ENCODE measurements at regions not wholly inside any gene's neighbourhood (a gene's known extent, or its start where the extent isn't known, plus 50 kb on each side); places are given as distances from the start of the nearest gene placed in this dataset.

DNA sequence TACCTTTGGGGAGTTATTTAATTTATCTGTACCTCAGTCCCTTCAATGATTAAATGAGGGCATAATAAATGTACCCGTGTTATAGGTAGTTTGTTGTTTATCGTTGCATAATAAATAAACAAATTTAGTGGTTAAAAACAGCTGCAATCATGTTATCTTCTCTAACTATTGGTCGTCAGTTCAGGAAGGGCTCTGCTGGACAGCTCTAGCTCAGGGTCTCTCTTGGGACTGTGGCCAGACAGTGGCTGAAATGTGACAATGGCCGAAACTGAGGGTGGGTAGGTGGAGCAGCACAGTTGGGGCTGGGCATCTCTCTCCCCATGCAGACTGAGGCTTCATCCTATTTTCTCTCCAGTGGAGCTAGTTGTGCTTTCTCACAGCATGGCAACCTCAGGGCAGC, 632.1 kb upstream of the HS6ST1 start:
- no peak for DNase-seq (ENCODE audit: low spot score)

GRCh38 chr2:128958241-128958640, 639.6 kb upstream of the HS6ST1 start:
- no peak for DNase-seq (ENCODE audit: low spot score)

DNA sequence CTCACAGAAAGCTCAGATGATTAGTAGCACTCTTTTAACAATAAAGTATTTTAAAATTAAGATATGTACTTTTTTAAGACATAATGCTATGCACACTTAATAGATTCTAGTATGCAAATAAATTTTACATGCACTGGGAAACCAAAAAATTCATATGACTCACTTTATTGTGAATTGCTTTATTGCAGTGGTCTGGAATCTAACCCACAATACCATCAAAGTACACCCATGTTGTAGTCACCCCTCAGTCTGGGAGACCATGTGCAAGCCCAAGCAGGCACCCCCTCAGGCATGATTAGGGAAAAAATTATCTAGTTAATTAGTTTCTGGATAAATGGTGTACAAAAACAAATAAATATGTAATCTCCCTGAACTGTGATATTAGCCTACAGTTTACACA, 649.0 kb upstream of the HS6ST1 start:
- DNase-seq (ENCODE audit: low spot score) = no peak

DNA sequence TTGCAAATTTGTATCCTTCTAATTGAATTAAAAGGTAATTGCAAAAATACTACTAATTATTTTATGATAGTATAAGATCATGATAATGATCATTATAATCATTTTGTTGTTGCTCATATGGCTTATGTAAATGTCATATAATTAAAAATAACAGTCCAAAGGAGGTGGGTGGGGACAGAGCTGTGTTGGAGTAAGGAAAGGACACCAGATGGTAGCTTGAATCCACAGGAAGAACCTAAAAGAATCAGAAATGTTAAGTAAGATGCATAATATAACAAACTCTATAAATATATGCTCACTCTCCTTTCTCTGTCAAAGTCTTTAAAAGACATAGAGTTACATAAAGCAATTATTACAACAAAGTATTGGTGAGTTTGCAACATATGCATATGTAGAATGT, 650.7 kb upstream of the HS6ST1 start:
- no peak for DNase-seq (ENCODE audit: low spot score)

GRCh38 chr2:128970332-128971116, 651.9 kb upstream of the HS6ST1 start:
- no peak for DNase-seq (ENCODE audit: low spot score)

- DNase-seq (ENCODE audit: low spot score) = no peak
These were observed 654.9 kb upstream of the HS6ST1 start for GRCh38 chr2:128973566-128973965.

- no peak for DNase-seq (ENCODE audit: low spot score)
These were observed 659.5 kb upstream of the HS6ST1 start for GRCh38 chr2:128978212-128978611.

GRCh38 chr2:128979182-128979581, 660.5 kb upstream of the HS6ST1 start:
- DNase-seq (ENCODE audit: low spot score) = no peak

DNA sequence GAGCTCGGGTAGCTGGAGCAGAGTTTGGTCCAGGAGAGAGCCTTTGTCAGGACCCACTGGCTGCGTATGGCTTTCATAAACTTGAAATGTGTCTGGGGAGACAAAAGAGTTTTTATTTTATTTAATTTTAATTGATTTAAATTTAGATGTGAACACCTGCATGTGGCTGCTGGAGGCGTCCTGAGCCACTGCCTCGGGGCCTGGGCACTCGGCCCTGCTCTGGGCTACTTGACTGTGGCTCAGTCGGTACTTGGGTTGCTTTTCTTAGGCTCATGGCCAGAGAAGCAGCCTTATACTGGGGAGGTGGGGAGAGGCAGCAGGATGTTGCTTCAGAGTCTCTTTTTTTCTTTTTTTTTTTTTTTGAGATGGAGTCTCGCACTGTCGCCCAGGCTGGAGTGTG, 661.8 kb upstream of the HS6ST1 start:
- no peak for DNase-seq (ENCODE audit: low spot score)

GRCh38 chr2:128981353-128981752, 662.7 kb upstream of the HS6ST1 start:
- no peak for DNase-seq (ENCODE audit: low spot score)

- DNase-seq (ENCODE audit: low spot score) = no peak
These were observed 663.3 kb upstream of the HS6ST1 start for GRCh38 chr2:128982001-128982400.

DNA sequence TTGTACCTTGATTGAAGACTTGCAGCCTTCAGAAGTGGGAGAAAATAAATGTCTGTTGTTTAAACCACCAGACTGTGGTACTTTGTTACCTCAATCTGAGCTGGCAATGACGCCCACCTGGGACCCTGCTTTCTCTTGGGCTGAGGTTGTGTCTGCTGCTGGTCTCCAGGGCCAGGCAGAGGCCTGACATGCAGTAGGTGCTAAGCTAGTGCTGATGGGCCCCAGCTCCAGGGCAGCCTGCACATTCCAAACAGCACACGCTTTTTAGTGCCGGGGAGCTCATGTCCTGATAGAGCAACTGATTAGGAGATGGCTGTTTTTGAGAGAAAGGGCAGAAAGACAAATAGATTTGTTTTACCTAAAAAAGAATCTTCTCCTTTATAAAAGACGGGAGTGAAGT, 664.0 kb upstream of the HS6ST1 start:
- DNase-seq (ENCODE audit: low spot score) = no peak

- no peak for DNase-seq (ENCODE audit: low spot score)
These were observed 664.4 kb upstream of the HS6ST1 start for GRCh38 chr2:128983094-128983493.

DNA sequence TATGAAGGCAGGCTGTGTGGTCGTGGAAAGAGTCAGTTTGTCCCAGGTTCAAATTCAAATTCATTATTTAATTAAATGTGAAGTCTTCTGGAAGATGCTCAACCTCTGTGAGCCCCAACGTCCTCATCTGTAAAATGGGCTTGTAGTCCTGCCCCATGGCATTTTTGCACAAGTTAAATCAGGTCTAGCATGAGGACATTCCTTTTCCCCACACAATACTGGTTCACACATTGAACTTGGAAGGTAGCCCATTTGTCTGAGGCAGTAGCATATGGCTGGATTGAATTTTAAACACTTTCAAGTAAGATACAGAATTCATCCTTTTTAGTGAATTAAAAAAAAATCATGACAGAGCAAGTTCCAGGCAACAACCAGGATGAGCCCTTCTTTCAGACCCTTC, 665.4 kb upstream of the HS6ST1 start:
- DNase-seq (ENCODE audit: low spot score) = no peak

DNA sequence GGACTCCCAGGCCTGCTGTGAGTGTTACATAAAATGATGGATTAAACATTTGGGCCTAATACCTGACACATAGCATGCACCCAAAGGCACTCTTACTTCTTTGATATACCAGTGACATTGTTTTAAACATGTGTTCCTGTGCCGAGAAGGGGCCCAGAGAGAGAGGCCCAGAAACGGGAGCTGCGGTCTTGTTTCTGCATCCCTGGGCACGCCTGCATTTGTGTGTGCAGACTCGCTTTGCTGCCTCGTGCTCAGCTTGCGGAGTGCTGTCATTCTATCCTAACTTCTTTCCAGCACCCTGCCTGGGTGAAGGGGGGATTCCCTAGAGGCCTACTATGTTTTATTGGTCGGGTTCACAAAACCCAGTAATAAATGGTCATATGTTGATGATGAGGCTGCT, 666.2 kb upstream of the HS6ST1 start:
- DNase-seq (ENCODE audit: low spot score) = no peak

DNA sequence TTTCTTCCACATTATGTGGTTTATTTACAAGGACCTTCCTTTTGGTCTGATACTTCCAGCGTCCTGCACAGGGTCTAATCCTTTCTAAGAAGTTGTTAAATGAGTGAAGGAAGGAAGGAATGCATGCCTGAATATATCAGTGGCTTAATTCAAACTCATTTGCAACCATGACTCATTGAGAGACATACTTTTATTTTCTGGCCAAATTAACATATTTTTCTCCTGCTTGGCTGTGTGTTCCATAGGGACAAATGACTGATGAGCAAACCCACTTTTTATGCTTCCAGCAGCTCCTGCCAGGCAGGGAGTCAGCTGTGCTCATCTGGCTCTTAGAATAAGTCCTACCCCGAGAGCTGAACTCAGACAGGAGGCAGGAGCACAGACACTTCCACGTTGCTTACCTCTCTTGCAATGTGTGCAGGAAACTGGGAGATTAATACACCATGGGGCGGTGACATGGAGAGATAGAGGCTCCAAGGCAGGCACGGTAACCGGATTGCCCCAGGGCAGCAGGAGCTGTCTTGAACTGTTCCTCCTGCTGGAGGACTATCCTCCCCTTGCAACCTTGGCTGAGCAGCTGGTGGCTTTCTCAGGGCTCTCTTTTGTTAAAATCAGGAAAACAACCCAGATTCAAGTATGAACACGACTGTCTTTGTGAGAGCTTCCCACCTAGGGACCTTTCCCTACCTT, 667.5 kb upstream of the HS6ST1 start:
- no peak for DNase-seq (ENCODE audit: low spot score)

DNA sequence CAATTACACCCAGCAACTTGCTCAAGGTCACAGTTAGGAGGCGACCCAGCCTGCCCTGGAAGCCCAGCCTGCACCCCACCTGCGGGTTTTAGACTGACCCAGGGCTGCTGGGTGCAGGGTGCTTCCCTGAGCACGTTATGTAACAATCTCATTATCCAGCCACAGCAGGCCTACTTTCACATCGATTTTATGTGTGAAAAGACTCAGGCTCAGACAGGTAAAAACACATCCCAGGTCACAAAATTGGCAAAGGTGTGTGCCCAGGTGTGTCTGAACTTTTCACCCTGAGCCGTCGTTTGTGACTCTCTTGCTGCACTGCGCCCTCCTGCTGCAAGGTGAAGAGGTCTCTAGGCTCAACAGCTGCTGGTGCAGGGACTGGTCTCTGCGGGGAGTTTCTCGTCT, 668.2 kb upstream of the HS6ST1 start:
- DNase-seq (ENCODE audit: low spot score) = no peak

- DNase-seq (ENCODE audit: low spot score) = no peak
These were observed 669.7 kb upstream of the HS6ST1 start for GRCh38 chr2:128988326-128988725.

DNA sequence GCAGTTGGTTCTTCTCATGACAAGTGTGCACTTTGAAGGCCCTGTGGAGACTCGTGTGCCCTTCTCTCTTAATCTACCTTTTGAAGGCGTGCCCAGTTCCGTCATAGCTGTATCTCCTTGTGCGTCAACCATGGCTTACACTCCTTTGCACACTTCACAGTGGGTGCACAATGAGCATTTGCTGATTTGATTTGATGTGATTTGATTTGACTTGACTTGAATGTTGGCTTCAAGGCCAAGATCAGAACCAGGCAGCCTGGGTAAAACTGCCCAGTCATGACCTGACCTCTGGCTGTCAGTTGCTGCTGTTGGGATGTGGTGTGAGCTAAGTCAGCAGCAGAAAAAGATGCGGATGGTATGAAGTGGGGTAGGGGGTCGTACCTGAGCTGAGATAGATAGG, 670.3 kb upstream of the HS6ST1 start:
- no peak for DNase-seq (ENCODE audit: low spot score)

DNA sequence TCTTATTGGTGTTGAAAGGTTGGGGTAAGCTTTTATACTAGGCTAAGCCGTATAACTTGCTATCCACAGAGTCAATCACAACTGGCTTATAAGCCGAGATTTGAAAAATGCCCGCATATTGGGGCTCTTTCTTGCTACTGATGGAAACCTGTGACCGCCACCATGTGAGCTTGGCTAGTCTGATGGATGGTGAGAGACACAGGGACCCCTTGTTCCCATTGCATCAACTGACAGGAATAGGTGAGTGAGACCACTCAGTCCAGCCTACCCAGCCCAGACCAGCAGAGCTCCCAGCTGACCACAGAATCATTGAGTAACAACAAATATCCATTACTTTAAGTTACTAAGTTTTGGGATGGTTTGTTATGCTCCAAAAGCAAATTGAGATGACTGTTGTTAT, 676.4 kb upstream of the HS6ST1 start:
- DNase-seq (ENCODE audit: low spot score) = no peak

GRCh38 chr2:128996078-128996477, 677.4 kb upstream of the HS6ST1 start:
- DNase-seq (ENCODE audit: low spot score) = no peak

DNA sequence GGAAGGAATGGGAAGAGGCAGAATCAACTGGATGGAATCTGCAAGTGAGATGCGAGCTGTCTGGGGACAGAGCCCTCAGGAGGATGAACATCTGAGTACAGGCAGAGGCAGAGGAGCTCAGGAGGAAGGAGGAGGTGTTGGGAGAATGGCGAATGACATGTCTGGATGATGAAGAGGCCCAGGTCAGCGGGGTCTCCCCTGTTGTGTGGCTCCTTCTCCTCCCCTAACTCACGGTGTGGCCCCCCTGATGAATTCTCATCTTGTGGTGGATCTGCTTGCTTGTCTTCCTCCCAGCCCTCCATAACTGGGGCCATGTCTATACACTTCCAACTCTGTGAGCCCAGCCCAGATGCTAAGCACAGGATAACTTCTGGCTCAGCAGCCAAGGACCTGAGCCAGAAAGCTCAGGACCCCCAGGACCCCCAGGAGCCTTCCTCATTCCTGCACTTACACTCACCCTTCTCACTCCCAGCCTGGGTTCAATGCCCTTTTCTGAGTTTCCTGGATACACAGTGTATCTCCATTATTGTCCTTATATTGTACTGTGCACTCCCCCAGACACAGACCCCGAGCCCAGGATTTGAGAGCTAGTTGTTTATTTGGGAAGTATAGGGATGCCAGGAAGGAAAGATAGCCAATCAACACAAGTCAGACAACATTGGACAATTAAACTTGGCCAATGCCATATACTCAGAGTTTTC, 678.6 kb upstream of the HS6ST1 start:
- no peak for DNase-seq (ENCODE audit: low spot score)

DNA sequence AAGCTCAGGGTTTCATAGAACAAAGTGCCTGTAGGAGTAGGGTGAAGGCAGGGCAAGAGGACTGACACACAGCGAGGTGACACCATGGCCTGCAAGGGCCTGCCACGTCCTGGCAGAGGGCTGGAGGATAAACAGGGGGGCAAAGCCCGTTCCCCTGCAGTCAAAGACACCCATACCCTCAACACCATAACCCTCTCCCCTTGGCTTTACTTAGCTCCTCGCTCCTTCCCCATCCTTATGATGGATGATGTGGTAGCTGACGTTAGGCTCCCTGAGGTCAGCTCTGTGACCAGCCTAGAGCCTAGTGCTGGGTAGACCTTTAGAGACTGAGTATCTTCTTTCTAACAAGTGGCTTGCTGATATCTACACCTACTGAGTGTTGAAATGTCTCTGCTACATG, 683.3 kb upstream of the HS6ST1 start:
- no peak for DNase-seq (ENCODE audit: low spot score)
